ENCODE measurements at regions not wholly inside any gene's neighbourhood (a gene's known extent, or its start where the extent isn't known, plus 50 kb on each side); places are given as distances from the start of the nearest gene placed in this dataset.

DNA sequence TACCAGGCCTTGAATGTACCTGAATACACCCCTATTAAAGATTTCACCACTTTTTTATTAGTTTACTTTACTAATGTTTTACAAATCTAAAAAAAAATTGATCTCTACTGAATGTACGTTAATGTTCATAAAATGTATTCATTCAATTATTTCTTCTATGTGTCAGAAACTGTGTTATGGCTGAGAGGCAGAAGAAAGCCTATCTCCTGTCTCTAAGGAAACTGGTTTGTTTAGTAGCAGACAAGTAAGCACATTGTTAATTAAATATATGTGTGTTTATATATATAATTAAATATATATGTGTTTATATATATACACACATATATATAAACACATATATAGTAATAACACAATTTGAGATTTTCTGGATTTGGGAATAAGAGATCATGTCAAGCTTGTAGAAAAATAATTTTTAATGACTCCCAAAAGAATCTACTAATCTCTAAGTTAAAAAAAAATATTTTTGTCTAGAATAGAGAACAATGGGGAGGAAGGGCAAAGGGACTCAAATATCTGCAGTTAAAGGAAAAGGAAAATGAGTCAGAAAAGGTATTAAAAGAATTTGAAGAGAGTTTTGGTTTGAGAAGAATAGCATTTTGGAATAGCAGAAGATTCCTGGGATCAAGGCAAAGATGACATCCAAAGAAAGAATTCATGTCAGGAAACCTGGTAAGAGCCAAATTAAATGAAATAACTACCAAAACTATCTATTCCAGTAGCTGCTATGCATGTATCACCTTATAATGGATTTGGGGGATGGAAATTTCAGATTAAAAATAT, 92.1 kb downstream of the CH25H start:
- no peak for TF ChIP-seq CTCF (IDR thresholded peaks at IDR 0.05; ENCODE audit: low read length)
- TF ChIP-seq EZH2 (IDR thresholded peaks at IDR 0.05; ENCODE audit: borderline replicate concordance, low read length) = no peak

Data from OCI-LY1 (cell line).